Hematopoietic multipotent progenitor cell treated with erythropoietin and hydrocortisone succinate and interleukin-3 and kit ligand, for 6 days (in vitro differentiated cells): ENCODE measurements at regions not wholly inside any gene's neighbourhood (a gene's known extent, or its start where the extent isn't known, plus 50 kb on each side); places are given as distances from the start of the nearest gene placed in this dataset.

ENCODE experiments used
- DNase-seq: peaks from one replicate; pipeline ENCODE4 v3.0.0-alpha.2; 2015

DNA sequence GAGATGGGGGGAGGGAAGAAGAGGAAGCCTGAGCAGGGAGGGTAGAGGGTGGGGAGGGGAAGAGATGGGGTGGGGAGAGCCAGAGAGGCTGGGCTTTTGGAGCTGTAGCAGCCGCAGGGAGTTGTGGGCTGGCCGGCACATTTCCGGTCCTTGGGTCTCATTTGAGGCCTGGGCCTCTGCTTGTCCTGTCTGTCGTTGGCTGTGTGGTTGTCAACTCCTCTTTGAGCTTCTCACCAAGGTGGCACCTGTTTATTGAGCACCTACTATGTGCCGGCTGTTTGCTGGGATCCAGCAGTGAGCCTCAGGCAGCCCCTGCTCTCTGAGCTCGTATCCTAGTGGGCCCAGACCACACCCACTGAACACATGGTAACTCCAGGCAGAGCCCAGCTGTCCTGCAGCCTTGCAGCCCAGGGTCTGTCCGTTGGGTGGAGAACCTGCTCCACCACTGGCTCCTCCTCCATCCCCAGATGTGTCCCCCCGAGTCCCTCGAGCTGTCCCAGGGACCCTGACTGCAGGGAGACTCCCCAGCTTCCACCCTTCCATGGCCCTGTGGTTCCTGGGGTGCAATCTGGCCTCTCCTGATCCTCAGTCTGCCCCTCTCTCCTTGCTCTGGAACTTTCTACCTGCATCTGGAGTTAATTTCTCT is 164.9 kb downstream of the IRF8 start:
- DNase-seq, result no peak

GRCh38 chr16:86064431-86065250 is 165.7 kb downstream of the IRF8 start:
- DNase-seq, result no peak

- DNase-seq, result peak; percentile 52
Measured at GRCh38 chr16:86065711-86066110, 166.7 kb downstream of the IRF8 start.

GRCh38 chr16:86066811-86067210 is 167.8 kb downstream of the IRF8 start:
- peak; percentile 83 for DNase-seq

DNA sequence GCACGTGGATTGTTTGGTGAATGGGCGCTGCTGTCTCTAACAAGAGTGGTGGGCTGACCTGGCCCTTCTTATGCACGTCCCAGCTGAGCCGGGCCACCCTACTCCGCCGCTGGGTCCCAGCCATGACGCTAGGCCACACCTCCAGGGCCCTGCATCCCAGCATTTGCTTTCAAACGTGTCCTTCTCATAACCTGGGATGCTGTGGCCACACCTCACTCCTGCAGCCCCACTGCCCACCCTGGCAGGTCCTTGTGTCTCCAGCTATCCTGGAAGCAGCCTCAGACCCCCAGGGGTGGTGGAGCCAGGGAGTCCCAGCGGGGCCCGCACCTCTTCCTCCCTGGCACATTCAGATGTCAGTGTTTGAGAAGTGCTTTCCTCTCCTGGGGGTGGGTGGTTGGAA is 168.6 kb downstream of the IRF8 start:
- DNase-seq, result no peak

- no peak for DNase-seq
Measured at GRCh38 chr16:86067936-86068335, 169.0 kb downstream of the IRF8 start.

DNA sequence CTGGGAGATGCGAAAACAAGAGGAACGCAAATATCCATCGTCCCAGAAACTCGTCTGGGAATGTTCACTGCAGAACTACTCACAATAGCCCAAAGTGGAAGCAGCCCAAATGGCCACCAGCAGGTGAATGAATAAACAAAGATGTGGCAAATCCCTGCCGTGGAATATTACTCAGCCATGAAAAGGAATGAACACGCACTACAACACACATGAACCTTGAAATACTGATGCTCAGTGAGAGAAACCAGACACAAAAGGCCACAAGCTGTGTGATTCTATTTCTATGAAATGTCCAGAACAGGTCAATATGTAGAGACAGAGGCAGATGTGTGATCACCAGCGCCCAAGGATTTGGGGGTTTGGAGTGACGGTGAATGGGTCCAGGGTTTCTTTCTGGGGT is 169.8 kb downstream of the IRF8 start:
- no peak for DNase-seq

DNA sequence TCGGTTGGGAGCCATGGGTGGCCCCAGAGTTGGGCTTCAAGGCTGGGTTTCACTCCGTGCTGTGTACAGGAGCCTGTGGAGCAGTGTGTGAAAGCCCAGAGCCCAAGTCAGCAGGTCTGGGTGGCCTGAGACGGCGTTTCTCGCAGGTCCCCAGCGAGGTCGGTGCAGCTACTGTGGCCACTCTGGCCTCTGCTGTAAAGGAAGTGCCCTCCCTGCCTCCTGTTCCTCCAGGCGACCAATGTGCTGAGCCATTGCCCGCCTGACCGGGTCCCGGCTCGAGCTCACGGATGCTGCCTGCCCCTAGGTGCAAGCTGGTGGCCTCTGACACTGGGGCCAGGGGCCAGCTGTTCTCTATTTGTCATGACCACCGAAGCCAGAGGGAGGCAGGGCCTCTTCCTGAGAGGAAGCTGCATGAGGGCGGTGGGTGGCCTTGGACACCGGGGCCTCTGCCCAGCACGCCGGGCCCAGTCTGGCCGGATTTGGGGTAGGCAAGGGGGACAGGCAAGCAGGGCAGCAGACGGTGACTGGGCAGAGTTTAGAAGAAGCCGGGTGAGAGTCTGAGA is 170.9 kb downstream of the IRF8 start:
- no peak for DNase-seq

GRCh38 chr16:86070484-86070883 is 171.5 kb downstream of the IRF8 start:
- DNase-seq, result no peak

DNA sequence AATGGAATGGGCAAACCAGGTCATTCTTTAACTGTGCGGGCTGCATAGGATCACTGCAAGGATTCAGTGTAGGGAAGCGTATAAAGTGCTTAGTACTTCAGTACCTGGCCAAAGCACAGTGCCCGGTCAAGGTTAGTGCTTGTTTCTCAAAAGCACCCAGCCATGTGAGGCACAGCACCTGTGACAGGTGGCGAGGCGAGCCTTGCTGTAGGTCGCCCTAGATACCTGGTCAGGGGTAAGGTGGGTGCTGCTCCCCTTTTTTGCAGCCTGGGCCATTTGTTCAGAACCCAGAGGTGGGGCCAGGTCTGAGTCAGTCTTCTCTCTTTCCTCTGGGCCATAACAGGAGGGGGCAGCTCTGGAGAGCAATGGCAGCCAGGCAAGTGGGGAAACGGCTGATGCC is 172.0 kb downstream of the IRF8 start:
- DNase-seq, result no peak

DNA sequence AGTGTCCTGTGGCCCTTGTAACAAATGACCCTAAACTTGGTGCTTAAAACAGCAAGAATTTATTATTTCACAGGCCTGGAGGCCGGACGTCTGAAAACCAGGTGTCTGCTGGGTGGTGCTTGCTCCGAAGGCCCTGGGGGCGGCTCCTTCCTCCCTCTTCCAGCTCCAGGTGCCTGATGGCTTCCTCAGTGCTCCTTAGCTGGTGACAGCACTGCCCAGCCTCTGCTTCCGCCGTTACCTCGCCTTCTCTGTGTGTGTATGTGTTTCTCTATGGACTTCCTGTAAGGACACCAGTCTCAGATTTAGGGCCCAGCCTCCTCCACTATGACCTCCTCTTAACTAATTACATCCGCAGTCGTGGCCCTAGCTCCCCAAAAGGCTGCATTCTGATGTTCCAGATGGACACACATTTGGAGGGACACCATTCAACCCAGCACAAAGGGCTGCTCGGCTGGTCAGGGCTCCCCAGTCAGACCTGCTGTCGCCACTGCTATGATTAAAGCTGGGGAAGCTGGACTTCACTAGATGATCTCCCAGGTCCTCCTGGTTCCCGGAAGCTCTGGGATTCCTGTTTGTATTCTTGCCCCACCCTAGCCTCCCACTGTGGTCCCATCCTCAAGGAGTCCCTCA is 172.8 kb downstream of the IRF8 start:
- no peak for DNase-seq

GRCh38 chr16:86072328-86073102 is 173.6 kb downstream of the IRF8 start:
- peak; percentile 74 for DNase-seq

GRCh38 chr16:86073103-86073625 is 174.2 kb downstream of the IRF8 start:
- DNase-seq, result no peak

DNA sequence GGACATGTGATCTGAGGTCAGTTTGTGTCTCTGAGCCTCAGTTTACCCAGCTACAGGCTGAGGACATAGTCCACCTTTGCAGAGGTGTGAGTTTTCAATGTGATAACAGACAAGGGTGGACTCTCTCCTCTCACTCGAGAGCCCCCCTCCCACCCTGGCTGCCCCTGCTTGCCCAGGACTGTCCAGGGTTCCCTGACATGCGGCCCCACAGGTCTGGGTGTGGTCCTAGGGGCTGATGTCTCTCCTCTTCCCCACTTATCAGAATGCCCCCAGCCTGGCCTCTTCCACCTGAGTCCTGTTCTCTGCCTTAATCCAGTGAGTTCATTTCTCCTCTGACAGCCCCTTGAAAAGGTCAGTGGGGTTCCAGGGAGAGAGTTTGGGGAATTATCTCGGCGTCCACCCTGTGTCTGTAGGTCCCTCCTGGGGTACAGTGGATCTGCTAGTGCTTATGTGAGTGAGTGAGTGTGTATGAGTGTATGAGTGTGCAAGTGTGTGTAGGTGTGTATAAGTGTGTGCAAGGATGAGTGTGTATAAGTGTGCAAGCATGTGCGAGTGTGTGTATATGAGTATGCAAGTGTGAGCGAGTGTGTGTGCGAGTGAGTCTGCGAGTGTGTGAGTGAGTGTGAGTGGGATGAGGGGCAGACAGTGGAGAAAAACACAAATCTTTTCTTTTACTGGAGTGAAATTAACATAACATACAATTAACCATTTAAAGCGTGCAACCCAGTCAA is 175.0 kb downstream of the IRF8 start:
- DNase-seq, result no peak

DNA sequence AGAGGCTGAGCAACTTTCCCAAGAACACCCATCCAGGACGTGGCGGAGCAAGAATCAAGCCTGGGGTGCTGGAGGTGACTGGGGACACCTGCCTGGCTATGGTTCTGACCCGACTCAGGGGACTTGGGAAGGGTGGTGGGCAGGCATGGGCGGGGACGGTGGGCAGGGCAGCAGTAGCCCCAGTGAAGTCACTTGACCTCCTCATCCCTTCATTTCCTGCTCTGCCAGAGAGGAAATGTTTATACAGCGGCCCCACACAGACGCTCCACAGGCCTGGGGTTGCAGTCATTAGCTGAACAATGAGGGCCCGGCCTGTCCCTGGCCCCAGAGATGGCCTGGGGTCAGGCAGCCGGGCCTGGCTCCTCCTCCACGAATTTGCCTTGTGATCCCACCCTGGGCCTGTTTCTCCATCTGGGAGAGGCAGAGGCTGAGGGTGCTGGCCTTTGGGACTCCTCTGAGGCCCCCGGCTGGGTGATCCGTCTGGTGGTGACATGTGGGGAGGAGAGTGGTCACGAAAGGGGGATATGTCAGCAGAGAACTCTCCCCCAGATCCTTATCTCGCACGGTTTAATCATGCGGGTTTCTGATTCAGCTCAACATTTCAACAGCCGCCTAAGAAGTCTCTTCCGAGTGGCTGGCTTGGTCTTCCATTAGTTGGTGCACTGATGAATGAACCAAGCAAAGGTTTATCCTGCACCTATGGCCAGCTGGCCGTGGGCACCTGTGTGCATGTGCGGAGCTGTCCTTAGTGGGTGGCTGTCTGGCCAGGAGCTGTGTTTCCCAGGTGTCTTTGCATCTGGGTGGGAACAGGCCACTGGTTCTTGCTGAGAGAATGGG is 175.9 kb downstream of the IRF8 start:
- peak; percentile 30 for DNase-seq

- no peak for DNase-seq
Measured at GRCh38 chr16:86075488-86075785, 176.5 kb downstream of the IRF8 start.

- no peak for DNase-seq
Measured at GRCh38 chr16:86075839-86076440, 177.0 kb downstream of the IRF8 start.

GRCh38 chr16:86076606-86077005 is 177.6 kb downstream of the IRF8 start:
- no peak for DNase-seq

GRCh38 chr16:86077243-86077940 is 178.4 kb downstream of the IRF8 start:
- no peak for DNase-seq

DNA sequence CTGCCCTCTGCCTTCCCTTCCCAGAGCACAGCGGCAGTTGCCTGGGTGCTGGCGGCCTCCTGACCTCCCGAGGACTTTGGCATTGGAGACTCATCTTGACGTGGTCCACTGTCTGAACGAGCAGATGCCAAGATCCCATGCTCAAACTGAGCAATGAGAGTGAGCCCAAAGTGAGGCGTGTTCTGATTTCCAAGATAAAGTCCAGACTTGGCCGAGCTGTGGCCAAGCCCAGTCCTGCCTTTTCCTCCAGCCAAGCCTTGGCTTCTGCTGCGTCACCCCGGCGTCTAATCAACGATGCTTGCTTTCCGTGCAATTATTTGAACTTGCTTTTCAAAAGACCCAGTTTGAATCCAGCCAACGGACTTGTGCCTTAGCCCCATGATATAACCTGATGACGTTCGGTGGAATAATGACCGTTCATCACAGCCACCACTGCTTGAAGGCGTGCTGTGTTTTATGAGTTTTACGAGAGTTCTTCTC is 179.2 kb downstream of the IRF8 start:
- DNase-seq, result no peak
